OCI-LY3 (cell line): ENCODE measurements at regions not wholly inside any gene's neighbourhood (a gene's known extent, or its start where the extent isn't known, plus 50 kb on each side); places are given as distances from the start of the nearest gene placed in this dataset.
"Not testable (repeated sequence)": the region's sequence is repeated elsewhere in the genome, so short reads cannot be mapped to it uniquely, and the experiment has no call there.

ENCODE experiments used
- H2AFZ ChIP-seq: fragments of 200-600, 300-600 bp; shearing (Covaris generic); 2 replicates; pipeline ENCODE4 v1.6.0; 2014; ENCODE audit warnings: antibody characterized with exemption, low read depth, low read length
- H3K27ac ChIP-seq: fragments of 200-600, 300-600 bp; sonication (generic); 2 replicates; pipeline ENCODE4 v1.5.1; 2014; ENCODE audit warnings: mild to moderate bottlenecking, low read length, moderate library complexity, mixed read lengths
- H3K27me3 ChIP-seq: fragments of 200-600, 300-600 bp; sonication (generic); 2 replicates; pipeline ENCODE4 v1.6.1; 2014; ENCODE audit warnings: low read depth, low read length, mixed read lengths
- H3K36me3 ChIP-seq: fragments of 200-600, 300-600 bp; sonication (generic); replicated peaks from 2 replicates; pipeline ENCODE3; 2014; ENCODE audit warnings: low read depth, low read length, mixed read lengths
- H3K4me1 ChIP-seq: fragments of 300-600, 200-600 bp; sonication (generic); 2 replicates; pipeline ENCODE4 v1.6.1; 2014; ENCODE audit warnings: low read length, mixed read lengths
- H3K4me2 ChIP-seq: fragments of 200-600, 300-600 bp; sonication (generic); 2 replicates; pipeline ENCODE4 v1.6.1; 2014; ENCODE audit warnings: low read length, mixed read lengths
- H3K4me3 ChIP-seq: fragments of 300-600, 200-600 bp; sonication (generic); 2 replicates; pipeline ENCODE4 v1.5.1; 2014; ENCODE audit warnings: antibody characterized with exemption, mild to moderate bottlenecking, low read length, moderate library complexity
- H3K79me2 ChIP-seq: fragments of 300-600, 200-600 bp; shearing (Covaris generic); 2 replicates; pipeline ENCODE4 v1.6.1; 2014; ENCODE audit warnings: mild to moderate bottlenecking, low read length, mixed read lengths
- H3K9ac ChIP-seq: fragments of 300-600, 200-600 bp; shearing (Covaris generic); 2 replicates; pipeline ENCODE4 v1.6.0; 2014; ENCODE audit warnings: mild to moderate bottlenecking, low read length, moderate library complexity
- H3K9me3 ChIP-seq: fragments of 200-600, 300-600 bp; shearing (Covaris generic); 2 replicates; pipeline ENCODE4 v1.6.1; 2014; ENCODE audit warnings: low read length, mixed read lengths; ENCODE audit not compliant: insufficient read depth
- H4K20me1 ChIP-seq: fragments of 200-600, 300-600 bp; sonication (generic); 2 replicates; pipeline ENCODE4 v1.6.1; 2016; ENCODE audit warnings: low read length, mixed read lengths; ENCODE audit not compliant: insufficient read depth
- EZH2phosphoT487 ChIP-seq: fragments of 200-600 bp; shearing (Covaris generic); IDR thresholded peaks from 2 replicates; pipeline ENCODE4 v1.6.1; 2018; ENCODE audit warnings: antibody characterized with exemption, mixed run types, low read depth
- TF ChIP-seq, protein P1 (sequence below): fragments of 200-600, 300-600 bp; sonication (generic); IDR thresholded peaks from 2 replicates; pipeline ENCODE4 v1.5.1; 2014; ENCODE audit warnings: antibody characterized with exemption, low read length, low read depth

DNA sequence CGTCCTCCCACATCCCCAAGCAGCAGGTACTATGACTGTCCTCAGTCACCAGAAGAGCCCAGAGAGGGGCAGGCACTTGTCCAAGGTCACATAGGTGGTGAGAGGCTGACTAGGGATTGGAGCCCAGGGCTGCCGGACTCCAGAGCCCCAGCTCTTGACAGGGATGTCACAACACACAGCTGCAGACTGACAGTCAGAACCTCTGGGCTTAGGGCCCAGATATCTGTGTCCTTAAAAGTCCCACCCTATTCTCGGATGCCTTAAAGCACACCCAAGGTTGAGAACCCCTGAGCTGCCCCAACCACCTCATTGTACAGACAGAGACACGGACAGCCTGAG lies 622.9 kb downstream of the MATN1 start:
- Histone ChIP-seq H3K36me3 (no peaks in the 10 kb centered on the region), H4K20me1 (no peaks in the 10 kb centered on the region), H3K4me1 (no peaks in the 10 kb centered on the region), H3K27ac (no peak overlapping the region), H3K9me3 (no peaks in the 10 kb centered on the region), H3K9ac (no peak overlapping the region), H3K27me3 (no peaks in the 10 kb centered on the region), H3K79me2 (no peaks in the 10 kb centered on the region), H3K4me3 (no peak overlapping the region), H3K4me2 (no peak overlapping the region), H2AFZ (no peak overlapping the region)
- no peak for TF ChIP-seq EZH2phosphoT487

DNA sequence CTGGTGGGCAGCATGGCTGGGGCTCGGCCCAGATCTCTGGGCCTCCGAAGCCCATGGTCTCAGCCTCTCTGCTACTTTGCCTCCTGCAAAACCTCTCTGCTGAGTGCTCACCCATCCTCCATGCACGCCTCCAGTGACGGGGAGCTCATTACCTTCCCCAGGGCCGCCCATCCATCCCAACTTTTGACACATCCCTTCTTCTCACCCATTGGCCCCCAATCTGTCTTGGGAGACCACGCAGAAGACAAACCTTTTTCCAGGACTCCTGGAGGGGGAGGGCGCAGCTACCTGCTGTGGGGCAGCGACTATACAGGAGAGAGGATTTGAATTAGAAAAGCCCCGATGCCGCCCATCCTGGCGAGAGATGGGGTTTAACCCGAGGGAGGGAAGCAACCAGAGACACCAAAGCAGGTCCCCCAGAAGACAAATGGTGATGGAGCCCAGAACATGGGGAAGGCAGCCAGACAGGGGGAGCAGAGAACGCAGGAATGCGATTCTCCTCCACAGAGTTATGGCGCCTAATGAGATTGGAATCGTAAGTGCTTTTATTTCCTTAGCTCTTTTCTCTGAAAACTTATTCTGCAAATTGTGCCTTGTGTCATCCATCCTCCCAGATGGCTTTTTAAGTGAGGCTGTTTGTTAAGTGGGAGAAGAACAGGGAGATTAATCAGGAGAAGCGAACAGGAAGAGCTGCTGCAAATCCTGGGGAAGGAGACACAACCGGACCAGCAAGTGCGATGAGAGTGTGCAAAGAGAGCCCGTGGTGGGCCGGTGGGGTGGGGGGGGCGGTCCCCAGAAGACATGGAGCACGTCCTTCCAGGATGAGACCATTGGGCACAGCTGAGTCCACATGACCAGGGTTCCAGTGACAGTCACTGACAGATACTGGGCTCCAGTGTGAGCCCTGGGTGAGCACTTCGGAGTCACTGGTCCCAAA lies 623.5 kb downstream of the MATN1 start:
- Histone ChIP-seq H3K79me2 (no peaks in the 10 kb centered on the region), H3K27ac (no peak overlapping the region), H3K9ac (no peak overlapping the region)

DNA sequence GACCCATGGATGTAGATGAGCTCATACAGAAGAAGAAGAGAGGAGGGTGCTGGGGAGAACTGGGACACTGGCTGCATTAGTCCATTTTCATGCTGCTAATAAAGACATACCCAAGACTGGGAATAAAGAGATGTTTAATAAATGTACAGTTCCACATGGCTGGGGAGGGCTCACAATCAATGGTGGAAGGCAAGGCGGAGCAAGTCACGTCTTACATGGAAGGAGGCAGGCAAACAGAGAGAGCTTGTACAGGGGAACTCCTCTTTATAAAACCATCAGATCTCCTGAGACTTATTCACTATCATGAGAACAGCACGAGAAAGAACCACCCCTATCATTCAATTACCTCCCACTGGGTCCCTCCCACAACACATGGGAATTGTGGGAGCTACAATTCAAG lies 625.5 kb downstream of the MATN1 start:
- not testable (repeated sequence) for H3K9ac ChIP-seq, H3K27ac ChIP-seq

More for the DNA sequence above, 623.5 kb downstream of the MATN1 start:
- no peaks in the 10 kb centered on the region for H4K20me1 ChIP-seq
- no peak overlapping the region for H3K4me2 ChIP-seq
- H3K27me3 ChIP-seq: no peaks in the 10 kb centered on the region
- H3K36me3 ChIP-seq: no peaks in the 10 kb centered on the region
- H2AFZ ChIP-seq: no peak overlapping the region
- no peak overlapping the region for H3K4me3 ChIP-seq
- no peaks in the 10 kb centered on the region for H3K4me1 ChIP-seq
- TF ChIP-seq, protein P1, sequence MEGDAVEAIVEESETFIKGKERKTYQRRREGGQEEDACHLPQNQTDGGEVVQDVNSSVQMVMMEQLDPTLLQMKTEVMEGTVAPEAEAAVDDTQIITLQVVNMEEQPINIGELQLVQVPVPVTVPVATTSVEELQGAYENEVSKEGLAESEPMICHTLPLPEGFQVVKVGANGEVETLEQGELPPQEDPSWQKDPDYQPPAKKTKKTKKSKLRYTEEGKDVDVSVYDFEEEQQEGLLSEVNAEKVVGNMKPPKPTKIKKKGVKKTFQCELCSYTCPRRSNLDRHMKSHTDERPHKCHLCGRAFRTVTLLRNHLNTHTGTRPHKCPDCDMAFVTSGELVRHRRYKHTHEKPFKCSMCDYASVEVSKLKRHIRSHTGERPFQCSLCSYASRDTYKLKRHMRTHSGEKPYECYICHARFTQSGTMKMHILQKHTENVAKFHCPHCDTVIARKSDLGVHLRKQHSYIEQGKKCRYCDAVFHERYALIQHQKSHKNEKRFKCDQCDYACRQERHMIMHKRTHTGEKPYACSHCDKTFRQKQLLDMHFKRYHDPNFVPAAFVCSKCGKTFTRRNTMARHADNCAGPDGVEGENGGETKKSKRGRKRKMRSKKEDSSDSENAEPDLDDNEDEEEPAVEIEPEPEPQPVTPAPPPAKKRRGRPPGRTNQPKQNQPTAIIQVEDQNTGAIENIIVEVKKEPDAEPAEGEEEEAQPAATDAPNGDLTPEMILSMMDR: no peak
- TF ChIP-seq EZH2phosphoT487: no peak
- H3K9me3 ChIP-seq: no peaks in the 10 kb centered on the region

DNA sequence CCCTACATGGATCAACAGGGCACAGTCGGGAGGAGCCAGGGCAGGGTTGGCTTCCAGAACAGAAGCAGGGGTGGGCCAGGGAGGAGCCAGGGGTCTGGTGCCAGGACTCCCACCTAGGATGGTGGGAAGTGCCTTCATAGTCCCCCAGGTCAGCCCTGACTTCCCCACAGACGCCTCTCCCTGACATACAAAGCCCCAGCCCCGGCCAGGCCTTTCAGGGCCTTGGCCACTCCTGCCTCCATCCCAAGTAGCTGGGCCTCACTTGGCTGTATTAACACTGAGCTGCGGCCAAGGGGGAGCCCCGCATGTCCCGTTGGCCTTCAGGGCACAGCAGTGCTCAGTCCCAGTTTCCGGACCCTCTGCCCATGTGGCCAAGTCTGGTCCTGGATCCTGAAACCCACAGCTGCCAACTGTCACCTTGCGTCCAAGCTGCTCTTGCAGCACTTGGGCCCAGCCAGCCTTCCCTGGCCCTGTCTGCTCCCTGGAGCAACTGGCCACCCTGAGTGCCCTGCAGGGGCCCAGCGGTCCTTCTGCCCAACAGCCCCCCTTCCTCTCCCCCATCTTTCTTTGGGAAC lies 627.8 kb downstream of the MATN1 start:
- no peak for TF ChIP-seq EZH2phosphoT487
- TF ChIP-seq, protein P1: no peak
- H3K9me3 ChIP-seq: no peaks in the 10 kb centered on the region
- H3K4me2 ChIP-seq: no peak overlapping the region
- H3K36me3 ChIP-seq: no peaks in the 10 kb centered on the region
- H4K20me1 ChIP-seq: no peaks in the 10 kb centered on the region
- no peak overlapping the region for H2AFZ ChIP-seq
- no peaks in the 10 kb centered on the region for H3K4me1 ChIP-seq
- no peaks in the 10 kb centered on the region for H3K79me2 ChIP-seq
- H3K27me3 ChIP-seq: no peaks in the 10 kb centered on the region
- H3K27ac ChIP-seq: no peak overlapping the region
- no peak overlapping the region for H3K4me3 ChIP-seq
- H3K9ac ChIP-seq: no peak overlapping the region

More for the DNA sequence above, 625.5 kb downstream of the MATN1 start:
- not testable (repeated sequence) for H3K9me3 ChIP-seq, H3K4me1 ChIP-seq, H2AFZ ChIP-seq, H3K27me3 ChIP-seq, H3K36me3 ChIP-seq, H3K4me2 ChIP-seq, H3K4me3 ChIP-seq, H3K79me2 ChIP-seq, H4K20me1 ChIP-seq

DNA sequence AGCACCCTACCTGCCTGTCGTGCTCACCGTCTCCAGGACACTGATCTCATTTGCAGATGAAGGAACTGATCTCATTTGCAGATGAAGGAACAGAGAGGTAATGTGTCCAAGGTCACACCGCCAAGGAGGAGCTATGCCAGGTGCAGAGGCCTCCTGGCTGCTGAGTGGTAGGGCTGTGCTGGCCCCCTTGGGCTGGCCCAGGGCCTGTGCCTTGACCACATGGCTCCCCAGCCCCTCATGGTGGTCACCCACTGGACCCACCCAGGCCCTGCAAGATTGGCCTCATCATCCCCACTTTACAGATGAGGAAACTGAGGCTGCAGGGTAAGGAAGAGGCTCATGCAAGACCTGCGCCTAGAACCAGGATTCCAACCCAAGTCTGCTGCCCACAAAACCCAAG lies 628.3 kb downstream of the MATN1 start:
- Histone ChIP-seq H3K79me2 (no peaks in the 10 kb centered on the region), H3K27me3 (no peaks in the 10 kb centered on the region), H3K36me3 (no peaks in the 10 kb centered on the region), H3K9ac (no peak overlapping the region), H3K27ac (no peak overlapping the region), H4K20me1 (no peaks in the 10 kb centered on the region), H3K9me3 (no peaks in the 10 kb centered on the region), H3K4me2 (no peak overlapping the region), H2AFZ (no peak overlapping the region), H3K4me3 (no peak overlapping the region), H3K4me1 (no peaks in the 10 kb centered on the region)
- no peak for TF ChIP-seq EZH2phosphoT487
- TF ChIP-seq, protein P1: no peak
